Jurkat, Clone E6-1 (cell line): ENCODE measurements at regions not wholly inside any gene's neighbourhood (a gene's known extent, or its start where the extent isn't known, plus 50 kb on each side); places are given as distances from the start of the nearest gene placed in this dataset.

ENCODE experiments used
- DNase-seq: peaks from one replicate; pipeline ENCODE4 v3.0.0-alpha.2; 2011; ENCODE audit warnings: low read depth, low spot score
- H3K4me3 ChIP-seq: 2 replicates; pipeline ENCODE4 v1.5.1; 2011; ENCODE audit warnings: mild to moderate bottlenecking, low read length, control low read depth, moderate library complexity

DNA sequence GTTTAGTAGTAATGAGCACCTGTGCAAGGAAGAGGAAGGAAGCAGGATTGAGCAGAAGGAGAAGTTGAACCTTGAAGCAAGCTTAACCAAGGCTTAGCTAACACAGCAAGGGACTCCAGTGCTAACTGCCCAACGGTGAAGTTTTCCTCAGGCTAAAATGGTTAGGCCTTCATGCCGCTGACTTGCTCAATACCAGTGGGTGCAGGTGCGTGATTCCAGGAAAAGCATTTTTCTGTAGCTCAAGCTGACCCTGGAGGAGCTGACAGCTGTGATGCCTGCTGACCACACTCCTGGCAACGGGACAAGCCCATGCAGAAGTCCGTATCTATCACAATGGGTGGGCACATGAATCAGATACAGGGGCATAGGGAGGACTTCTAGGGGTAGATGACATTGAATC, 76.5 kb upstream of the FGGY start:
- H3K4me3 ChIP-seq: no peak overlapping the region
- DNase-seq: no peak

DNA sequence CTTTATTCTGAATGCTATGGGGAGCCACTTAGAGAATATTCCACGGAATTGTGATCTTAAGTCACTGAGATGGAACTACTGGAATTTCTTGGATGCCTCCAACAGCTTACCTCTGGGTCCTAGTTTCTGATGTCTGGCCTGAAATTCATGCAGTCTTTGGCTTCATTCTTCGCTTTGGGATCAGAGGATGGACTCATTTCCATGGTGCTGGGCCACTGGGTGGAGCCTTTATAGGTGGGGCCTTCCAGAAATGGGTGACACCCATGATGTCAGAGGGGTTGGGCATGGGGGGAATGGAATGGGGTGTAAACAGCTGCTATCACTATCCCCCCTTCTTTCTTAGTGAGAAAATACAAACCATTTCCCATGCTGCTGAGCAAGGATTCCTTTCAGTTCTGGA, 73.7 kb upstream of the FGGY start:
- no peak for DNase-seq
- no peak overlapping the region for H3K4me3 ChIP-seq

DNA sequence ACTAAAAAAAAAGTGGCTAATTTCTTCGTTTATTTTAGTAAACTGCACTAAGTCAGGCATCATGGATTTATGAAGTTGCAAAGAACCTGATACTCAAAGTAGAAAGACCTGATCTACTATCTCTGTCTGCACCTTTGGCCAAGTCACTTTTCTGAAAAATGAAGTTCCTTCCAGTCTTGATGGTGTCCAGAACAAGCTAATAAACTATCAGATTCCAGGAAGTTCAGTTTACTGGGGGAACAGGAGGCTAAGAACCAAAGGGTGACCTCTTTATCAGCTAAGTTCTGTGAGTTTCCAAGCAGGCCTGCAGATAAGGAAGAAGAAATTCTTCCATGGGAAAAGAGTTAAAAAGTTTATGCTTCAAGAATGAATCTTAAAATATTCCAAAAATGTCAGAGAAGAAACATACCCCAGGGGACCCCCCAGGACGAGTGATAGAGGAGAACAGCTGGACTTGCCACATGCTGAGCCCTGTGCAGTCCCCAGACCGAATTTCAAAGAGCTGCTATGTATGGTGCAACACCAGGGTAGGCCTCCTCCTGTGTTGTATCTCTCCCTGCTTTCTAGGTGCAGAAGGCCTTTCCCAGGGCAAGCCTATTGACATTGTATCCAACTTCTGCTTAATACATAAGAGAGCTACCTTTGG, 72.8 kb upstream of the FGGY start:
- no peak for DNase-seq

DNA sequence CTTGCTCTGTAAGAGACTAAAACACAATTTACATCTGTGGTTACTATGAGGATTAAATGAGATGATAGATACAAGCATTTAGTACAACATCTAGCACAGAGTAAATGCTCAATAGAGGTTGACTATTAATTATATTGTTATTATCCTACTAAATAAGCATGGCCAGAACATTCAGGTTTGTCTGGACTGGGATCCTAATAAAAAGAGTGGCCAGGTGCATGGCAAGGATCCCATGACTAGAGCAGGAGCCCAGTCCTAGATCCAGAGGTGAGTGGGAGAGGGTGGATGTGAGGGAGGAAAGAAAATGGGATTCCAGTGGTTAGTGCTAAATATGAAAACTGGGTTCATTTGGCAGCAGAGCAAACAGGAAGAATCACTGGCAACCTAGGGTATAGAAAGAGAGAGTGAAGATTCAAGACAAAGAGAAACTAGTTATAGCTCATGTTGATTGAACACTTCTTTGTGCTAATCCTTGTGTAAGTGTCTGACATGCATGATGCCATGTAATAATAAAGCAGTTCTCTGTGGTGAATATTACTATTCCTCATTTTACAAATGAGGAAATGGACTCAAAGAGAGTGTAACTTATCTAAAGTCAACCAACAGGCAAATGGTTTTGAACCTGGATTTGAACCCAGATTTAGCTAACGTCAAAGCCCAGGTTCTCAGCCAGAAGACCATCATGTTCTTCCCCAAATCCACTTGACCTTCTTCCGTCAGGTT, 71.1 kb upstream of the FGGY start:
- H3K4me3 ChIP-seq: no peak overlapping the region
- DNase-seq: no peak

More for the DNA sequence above, 72.8 kb upstream of the FGGY start:
- H3K4me3 ChIP-seq: no peak overlapping the region

DNA sequence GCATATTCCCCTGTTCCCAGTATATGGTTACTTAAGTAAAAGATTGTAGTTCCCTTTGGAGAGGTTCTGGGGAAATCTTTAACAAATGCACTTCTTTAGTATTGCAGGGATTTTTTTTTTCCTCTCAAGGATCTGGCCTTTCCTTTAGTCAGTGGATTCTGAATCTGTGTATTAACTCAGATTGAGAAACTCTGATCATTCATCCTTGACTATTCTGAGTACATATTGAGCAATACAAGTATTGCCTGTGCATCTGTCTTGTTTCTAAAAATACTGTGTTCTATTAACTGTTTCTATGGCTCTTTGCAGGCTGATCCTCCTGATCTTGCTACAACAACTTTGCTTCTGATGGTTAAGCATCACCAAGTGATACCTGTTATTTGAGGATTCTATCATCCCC, 67.8 kb upstream of the FGGY start:
- no peak overlapping the region for H3K4me3 ChIP-seq
- no peak for DNase-seq

DNA sequence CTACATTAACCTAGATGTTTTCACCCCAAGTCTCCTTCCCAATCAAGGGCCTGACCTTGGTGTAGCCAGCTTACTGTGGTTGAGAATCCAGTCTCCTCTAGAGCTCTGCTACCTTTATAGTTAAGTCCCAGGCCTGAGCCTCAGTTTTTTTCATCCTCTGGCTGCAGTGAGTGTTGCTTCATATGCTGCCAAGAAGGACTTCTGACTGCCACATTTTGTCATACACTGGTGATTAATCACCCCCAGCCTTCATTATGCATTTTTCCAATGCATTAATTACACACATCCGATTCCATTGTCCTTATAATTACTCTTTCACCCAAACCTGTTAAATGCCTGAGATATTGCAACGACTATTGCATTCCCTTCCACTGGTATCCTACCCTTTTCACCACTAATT, 66.3 kb upstream of the FGGY start:
- DNase-seq: no peak

DNA sequence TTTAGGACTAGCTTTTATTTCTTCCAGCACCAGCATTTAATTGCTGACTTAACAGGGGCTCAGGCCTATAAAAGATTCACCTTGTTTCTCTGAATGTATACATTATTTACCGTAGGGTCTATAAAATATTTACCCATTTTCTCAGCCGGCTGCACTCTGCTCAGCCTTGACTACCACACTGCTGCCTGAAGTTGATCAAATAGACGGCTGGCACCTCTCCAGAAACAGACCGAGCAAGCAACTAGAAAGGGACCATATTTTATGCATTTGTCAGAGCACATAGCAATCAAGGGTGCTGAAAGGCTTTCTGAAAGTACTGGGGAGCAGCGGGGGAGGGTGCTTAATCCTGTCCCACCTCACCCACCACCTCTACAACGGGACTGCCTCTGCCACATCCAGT, 64.7 kb upstream of the FGGY start:
- H3K4me3 ChIP-seq: no peak overlapping the region
- no peak for DNase-seq

More for the DNA sequence above, 66.3 kb upstream of the FGGY start:
- H3K4me3 ChIP-seq: no peak overlapping the region

DNA sequence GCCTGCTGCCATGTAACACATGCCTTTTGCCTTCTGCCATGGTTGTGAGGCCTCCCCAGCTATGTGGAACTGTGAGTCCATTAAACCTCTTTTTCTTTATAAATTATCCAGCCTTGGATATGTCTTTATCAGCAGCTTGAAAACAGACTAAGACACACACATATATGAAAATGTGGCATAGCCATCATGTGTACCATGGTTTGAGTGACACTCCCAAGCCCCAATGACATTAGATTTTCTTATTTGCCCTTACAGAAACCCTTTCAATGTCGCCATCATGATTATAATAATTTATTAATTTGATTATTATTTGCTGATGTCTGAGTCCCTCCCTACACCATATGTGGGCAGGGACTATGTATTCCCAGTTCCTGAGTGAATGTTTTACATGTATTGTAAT, 63.5 kb upstream of the FGGY start:
- no peak overlapping the region for H3K4me3 ChIP-seq

DNA sequence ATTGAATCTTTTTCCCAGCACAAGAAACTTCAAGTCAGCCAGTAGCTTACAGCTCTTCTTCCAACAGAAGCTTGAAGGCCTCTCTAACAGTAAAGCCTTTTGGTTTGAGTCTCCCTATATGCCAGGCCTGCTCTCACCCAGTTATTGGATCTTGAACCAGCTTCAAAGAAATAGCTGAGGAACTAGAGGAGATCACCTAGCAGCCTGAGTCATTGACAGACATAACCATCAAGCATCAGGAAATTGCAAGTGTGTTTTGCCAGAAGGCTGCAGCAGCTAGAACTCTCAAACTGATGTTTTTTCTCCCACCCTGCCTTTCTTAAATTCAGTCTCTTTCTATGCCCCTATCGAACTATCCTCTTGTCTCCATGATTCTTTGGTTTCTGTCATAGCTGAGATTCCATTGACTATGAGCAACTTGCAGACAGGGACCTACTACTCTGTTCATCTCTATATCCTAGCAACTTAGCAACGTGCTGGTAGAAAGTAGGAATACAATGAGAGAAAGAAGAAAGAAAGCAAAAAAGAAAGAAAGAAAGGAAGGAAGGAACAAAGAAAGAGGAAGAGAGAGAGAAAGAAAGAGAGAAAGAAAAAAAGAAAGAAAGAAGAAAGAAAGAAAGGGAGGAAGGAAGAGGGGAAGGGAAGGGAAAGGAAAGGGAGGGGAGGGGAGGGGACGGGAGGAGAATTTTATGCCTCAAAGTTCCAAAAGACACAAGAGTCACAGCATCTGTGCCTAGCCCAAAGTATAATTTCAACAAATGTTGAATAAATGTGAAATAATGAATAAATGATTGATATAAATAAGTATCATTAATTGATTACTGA, 60.0 kb upstream of the FGGY start:
- no peak for DNase-seq
- no peak overlapping the region for H3K4me3 ChIP-seq

More for the DNA sequence above, 63.5 kb upstream of the FGGY start:
- DNase-seq: no peak

DNA sequence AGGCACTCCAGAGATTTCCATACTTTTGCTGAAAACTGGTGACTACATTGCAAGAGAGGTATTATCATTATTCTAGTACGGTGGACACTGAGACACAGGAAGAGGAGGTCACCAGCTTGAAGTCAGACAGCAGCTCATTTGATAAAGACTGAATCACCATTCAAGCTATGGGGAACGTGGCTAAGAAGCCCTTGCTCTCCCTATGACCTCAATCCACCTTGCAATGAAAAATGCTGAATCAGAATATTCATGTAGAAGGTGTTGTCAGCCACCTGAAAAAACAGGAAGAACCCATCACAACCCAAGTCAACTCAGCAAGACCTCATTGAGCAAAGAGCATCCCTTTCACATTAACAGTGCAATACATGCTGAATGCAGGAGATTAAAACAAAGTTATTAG, 59.0 kb upstream of the FGGY start:
- no peak overlapping the region for H3K4me3 ChIP-seq
- no peak for DNase-seq

DNA sequence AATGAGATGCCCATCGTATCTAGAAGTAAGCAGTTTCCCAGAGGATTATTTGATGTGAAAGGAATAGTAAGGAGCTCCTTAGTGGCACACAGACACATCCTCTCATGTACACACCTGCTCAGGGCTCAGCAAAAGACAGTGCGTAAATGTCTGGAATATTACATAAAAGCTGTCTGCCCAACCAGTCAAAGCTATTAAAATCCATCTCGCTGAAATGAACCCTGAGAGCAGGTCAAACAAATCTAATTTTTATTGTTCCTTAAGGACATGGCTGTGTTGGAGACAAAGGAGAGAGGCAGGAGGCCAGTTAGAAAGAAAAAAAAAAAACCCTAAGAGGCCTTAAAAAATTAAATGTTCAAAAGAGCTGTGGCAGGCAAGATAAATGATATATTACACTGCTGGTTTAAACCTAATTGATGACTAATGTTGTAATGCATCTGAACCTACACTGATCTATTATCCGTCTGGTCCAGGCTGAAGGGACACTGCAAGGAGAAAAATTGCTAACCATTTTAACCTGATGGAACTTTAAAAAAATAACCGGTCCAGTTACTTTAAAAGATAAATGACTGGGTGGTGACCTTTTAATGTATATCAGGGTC, 58.5 kb upstream of the FGGY start:
- no peak overlapping the region for H3K4me3 ChIP-seq
- DNase-seq: no peak

DNA sequence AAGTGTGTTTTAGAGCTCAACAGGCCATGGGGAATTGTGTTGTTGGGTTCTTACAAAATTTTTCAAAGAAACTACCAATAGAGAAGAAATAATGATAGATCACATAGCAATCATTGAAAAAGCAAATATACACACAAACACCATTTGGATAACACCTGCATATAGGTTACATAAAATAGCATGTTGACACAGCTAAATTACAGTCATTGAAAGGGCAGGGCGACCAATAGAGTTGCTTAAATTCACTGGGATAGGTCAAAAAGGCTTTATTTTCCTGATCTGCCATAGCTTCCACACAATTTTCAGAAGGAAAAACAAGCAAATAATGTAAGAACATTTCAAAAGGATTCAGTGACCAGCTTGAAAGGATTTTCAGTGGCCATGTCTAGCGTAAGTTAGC, 57.9 kb upstream of the FGGY start:
- no peak overlapping the region for H3K4me3 ChIP-seq
- no peak for DNase-seq

DNA sequence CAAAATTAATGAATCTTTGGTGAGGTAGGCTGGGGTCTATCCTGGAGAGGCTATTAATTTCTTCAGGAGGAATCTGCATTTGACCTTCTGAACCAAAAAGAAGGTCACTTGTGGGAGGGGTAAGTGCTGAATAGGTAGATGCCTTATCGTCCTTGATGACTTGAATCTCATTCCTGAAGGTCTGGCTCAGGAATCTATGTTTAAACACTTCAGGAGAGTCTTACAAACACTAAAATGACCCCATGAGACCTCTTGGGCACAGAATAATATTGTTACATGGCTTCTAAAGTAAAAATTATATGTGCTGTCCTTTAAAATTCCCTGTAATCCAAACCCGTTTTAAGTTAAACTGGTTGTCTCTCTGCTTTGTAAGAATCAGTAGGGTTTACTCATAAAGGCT, 55.0 kb upstream of the FGGY start:
- no peak for DNase-seq
- H3K4me3 ChIP-seq: no peak overlapping the region

DNA sequence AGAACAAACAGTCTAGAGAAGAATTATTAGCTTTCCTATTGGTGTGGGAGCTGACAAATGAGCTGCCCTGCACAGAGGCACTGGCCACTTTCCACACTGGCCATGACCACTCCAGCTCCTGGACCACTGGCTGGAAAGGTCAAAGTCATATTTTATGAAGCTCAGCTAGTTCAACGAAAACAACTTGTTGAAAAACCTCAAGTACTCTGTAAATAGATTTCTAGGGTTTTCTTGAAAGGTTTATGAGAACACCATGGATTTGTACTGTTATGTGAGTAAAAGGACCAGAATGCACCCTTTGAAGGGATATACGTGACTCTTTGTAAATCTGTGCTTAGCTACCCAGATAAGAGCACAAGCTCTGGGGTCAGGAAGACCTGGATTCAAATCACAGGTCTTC, 54.5 kb upstream of the FGGY start:
- H3K4me3 ChIP-seq: no peak overlapping the region
- DNase-seq: no peak

DNA sequence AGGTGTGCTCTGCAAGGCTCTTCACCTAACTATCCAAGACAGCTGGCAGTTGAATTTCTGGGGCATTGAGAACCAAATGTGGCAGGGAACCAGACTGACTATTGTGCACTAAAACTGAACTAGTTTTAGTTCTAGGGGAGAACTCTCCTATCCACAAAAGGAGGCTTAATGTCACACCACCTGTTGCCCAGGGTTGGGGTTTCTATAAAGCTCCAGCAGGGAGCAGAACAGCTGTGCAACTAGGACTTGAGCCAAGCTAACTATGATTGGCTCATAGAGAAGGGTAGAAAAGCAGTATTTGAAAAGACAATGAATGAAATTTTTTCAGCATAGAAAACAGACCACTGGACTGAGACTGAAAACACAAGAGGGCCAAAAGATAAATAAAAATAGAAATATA, 53.3 kb upstream of the FGGY start:
- no peak for DNase-seq

DNA sequence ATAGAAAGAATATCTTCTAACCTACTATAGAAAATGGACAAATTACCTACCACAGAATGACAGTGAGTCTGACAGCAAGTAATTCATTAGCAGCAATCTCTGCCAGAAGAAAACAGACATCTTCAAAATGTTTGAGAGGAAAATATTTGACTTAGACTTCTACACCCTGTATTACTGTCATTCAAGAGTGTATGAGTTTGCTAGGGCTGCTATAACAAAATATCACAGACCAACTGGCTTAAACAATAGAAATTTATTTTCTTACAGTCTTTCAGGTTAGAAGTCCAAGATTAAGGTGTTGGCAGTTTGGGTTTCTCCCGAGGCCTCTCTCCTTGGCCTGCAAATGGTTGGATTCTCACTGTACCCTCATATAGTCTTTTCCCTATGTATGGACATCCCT, 52.9 kb upstream of the FGGY start:
- no peak for DNase-seq
- H3K4me3 ChIP-seq: no peak overlapping the region

More for the DNA sequence above, 53.3 kb upstream of the FGGY start:
- H3K4me3 ChIP-seq: no peak overlapping the region

DNA sequence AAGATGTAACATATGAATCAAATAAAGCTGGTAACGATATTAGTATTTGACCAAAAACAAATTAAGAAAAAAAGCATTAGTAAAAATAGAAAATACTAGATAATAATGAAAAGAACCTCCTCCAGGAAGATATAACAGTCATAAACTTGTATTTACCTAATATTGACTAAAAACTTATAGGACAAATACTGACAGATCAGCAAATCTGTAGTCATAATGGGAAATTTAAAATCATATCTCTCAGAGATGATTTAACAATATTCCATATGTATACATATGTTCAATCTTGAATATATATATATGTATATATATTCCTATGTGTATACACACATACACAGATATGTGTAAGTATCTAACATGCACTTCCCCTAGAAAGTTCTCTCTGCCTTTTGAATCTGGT, 52.0 kb upstream of the FGGY start:
- no peak for DNase-seq
- H3K4me3 ChIP-seq: no peak overlapping the region
